HL-60 (cell line): ENCODE measurements at regions not wholly inside any gene's neighbourhood (a gene's known extent, or its start where the extent isn't known, plus 50 kb on each side); places are given as distances from the start of the nearest gene placed in this dataset.

Source experiments
- CTCF ChIP-seq: IDR thresholded peaks from one replicate; pipeline ENCODE4 v1.5.1; 2011; ENCODE audit warnings: low read length, control low read depth, inconsistent platforms; ENCODE audit not compliant: insufficient read depth
- GABPA ChIP-seq: IDR thresholded peaks from 2 replicates; pipeline ENCODE4 v1.6.1; 2012; ENCODE audit warnings: low read depth
- POLR2AphosphoS5 ChIP-seq: IDR thresholded peaks from 2 replicates; pipeline ENCODE4 v1.6.1; 2012; ENCODE audit warnings: low read depth
- REST ChIP-seq: IDR thresholded peaks from 2 replicates; pipeline ENCODE4 v1.6.1; 2012; ENCODE audit warnings: low read depth; ENCODE audit not compliant: insufficient replicate concordance

GRCh38 chr6:4378319-4378996, 243.1 kb upstream of the ECI2 start:
- TF ChIP-seq GABPA, result no peak
- no peak for TF ChIP-seq CTCF
- no peak for TF ChIP-seq POLR2AphosphoS5
- no peak for TF ChIP-seq REST
